ENCODE measurements at regions not wholly inside any gene's neighbourhood (a gene's known extent, or its start where the extent isn't known, plus 50 kb on each side); places are given as distances from the start of the nearest gene placed in this dataset.

- TF ChIP-seq, protein P1, sequence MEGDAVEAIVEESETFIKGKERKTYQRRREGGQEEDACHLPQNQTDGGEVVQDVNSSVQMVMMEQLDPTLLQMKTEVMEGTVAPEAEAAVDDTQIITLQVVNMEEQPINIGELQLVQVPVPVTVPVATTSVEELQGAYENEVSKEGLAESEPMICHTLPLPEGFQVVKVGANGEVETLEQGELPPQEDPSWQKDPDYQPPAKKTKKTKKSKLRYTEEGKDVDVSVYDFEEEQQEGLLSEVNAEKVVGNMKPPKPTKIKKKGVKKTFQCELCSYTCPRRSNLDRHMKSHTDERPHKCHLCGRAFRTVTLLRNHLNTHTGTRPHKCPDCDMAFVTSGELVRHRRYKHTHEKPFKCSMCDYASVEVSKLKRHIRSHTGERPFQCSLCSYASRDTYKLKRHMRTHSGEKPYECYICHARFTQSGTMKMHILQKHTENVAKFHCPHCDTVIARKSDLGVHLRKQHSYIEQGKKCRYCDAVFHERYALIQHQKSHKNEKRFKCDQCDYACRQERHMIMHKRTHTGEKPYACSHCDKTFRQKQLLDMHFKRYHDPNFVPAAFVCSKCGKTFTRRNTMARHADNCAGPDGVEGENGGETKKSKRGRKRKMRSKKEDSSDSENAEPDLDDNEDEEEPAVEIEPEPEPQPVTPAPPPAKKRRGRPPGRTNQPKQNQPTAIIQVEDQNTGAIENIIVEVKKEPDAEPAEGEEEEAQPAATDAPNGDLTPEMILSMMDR (conservative IDR thresholded peaks at IDR 0.05; ENCODE audit: low read length): no peak
- TF ChIP-seq EZH2phosphoT487 (IDR thresholded peaks at IDR 0.05; ENCODE audit: borderline replicate concordance, low read depth, low read length): no peak
Measured at GRCh38 chr1:56113679-56114078, 465.7 kb downstream of the PLPP3 start.
